PC-9 (cell line): ENCODE measurements at regions not wholly inside any gene's neighbourhood (a gene's known extent, or its start where the extent isn't known, plus 50 kb on each side); places are given as distances from the start of the nearest gene placed in this dataset.

Source experiments
- BruUV-seq: library from RNA; stranded (reverse); fragments of 400-500 nt; replicated peaks from 2 replicates; lab custom pipeline; 2021; lab: Mats Ljungman, UMichigan
- CTCF ChIA-PET: fragments of 300-600 bp; sonication (Branson Sonifier 250); formaldehyde crosslinking; loops from one replicate; lab custom pipeline; 2022; ENCODE audit warnings: antibody characterized with exemption; lab: Charles Lee
- POLR2A ChIA-PET: fragments of 300-600 bp; sonication (Branson Sonifier 250); formaldehyde crosslinking; loops from one replicate; lab custom pipeline; 2022; ENCODE audit warnings: antibody characterized with exemption; ENCODE audit not compliant: unreplicated experiment; lab: Charles Lee
- DNase-seq, 2 experiments: peaks; one replicate each; pipeline versions ENCODE4 v3.0.0 to v3.0.0-alpha.2; 2015 to 2022; ENCODE audit warnings: mixed read lengths in 1 of 2
- H2AFZ ChIP-seq: fragments of 200-600 bp; sonication (generic); 2 replicates; pipeline ENCODE4 v1.8.1; 2017; ENCODE audit warnings: antibody characterized with exemption
- H3F3A ChIP-seq: fragments of 200-600 bp; sonication (generic); 2 replicates; pipeline ENCODE4 v1.8.1; 2017; ENCODE audit warnings: antibody characterized with exemption, mild to moderate bottlenecking, low read depth; ENCODE audit not compliant: insufficient read depth
- H3K27ac ChIP-seq: fragments of 200-600 bp; sonication (generic); 2 replicates; pipeline ENCODE4 v1.6.1; 2016; ENCODE audit warnings: mixed run types
- H3K27me3 ChIP-seq: fragments of 200-600 bp; sonication (generic); 2 replicates; pipeline ENCODE4 v1.6.1; 2016; ENCODE audit warnings: low read depth, mixed run types; ENCODE audit not compliant: insufficient read depth
- H3K36me3 ChIP-seq: fragments of 200-600 bp; sonication (generic); 2 replicates; pipeline ENCODE4 v1.6.1; 2016; ENCODE audit warnings: low read depth, mixed run types
- H3K4me1 ChIP-seq: fragments of 200-600 bp; sonication (generic); replicated peaks from 2 replicates; pipeline ENCODE4 v1.6.1; 2016; ENCODE audit warnings: mixed run types; ENCODE audit not compliant: insufficient read depth
- H3K4me2 ChIP-seq: fragments of 200-600 bp; sonication (generic); 2 replicates; pipeline ENCODE4 v1.6.1; 2017; ENCODE audit warnings: mixed run types
- H3K4me3 ChIP-seq: fragments of 200-600 bp; sonication (generic); 2 replicates; pipeline ENCODE4 v1.6.1; 2016; ENCODE audit warnings: mixed run types
- H3K79me2 ChIP-seq: fragments of 200-600 bp; sonication (generic); 2 replicates; pipeline ENCODE4 v1.6.1; 2017; ENCODE audit warnings: low read depth, mixed run types
- H3K9me2 ChIP-seq: fragments of 200-600 bp; sonication (generic); 2 replicates; pipeline ENCODE4 v1.8.1; 2017; ENCODE audit warnings: mild to moderate bottlenecking; ENCODE audit not compliant: insufficient read depth
- H3K9me3 ChIP-seq: fragments of 200-600 bp; sonication (generic); 2 replicates; pipeline ENCODE4 v1.8.1; 2016; ENCODE audit warnings: low read depth; ENCODE audit not compliant: insufficient read depth
- H4K20me1 ChIP-seq: fragments of 200-600 bp; sonication (generic); 2 replicates; pipeline ENCODE4 v1.8.1; 2017; ENCODE audit not compliant: insufficient read depth
- EZH2 ChIP-seq: fragments of 200-600 bp; sonication (generic); IDR thresholded peaks from 2 replicates; pipeline ENCODE4 v1.8.0; 2017; ENCODE audit warnings: antibody characterized with exemption, low read depth
- intact Hi-C: fragments of 100-400 bp; cut with micrococcal nuclease; formaldehyde crosslinking; loops from one replicate; pipeline ENCODE4 v1.10.0; 2022; ENCODE audit not compliant: unreplicated experiment
- TF ChIP-seq, protein P1 (sequence below): fragments of 200-600 bp; sonication (generic); conservative IDR thresholded peaks from 2 replicates; pipeline ENCODE4 v1.6.1; 2017; ENCODE audit warnings: mixed run types, antibody characterized with exemption, mild to moderate bottlenecking, moderate library complexity

DNA sequence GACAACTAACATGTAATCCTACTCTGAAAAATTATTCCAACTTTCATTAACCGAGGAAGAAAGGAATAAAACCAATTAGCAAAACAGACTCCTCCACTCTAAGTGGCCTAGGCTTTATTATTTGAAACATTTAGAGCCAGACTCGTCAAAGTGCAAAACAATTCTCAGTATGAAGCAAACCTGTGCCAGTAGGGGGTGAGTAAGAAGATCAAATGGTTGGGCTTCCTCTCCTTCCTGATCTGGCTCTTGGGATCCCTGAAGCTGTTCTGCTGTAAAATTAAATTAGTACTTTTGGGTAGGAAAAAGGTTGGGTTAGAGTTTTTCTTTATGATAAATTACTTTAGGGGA lies 177.6 kb upstream of the MAN1A1 start:
- POLR2A ChIA-PET: no interaction called here
- Histone ChIP-seq H3K9me3 (0 out of 2 replicates have a peak, but pooled peaks cover 3% of the 10 kb centered on the region), H3K9me2 (no peaks in the 10 kb centered on the region; the same call in 1 of the 2 replicates), H4K20me1 (no peaks in the 10 kb centered on the region), H3K27me3 (no peaks in the 10 kb centered on the region), H3K27ac (no peak overlapping the region), H3K4me2 (no peak overlapping the region), H3K4me3 (no peak overlapping the region), H3K79me2 (no peaks in the 10 kb centered on the region), H3K4me1 (no peaks in the 10 kb centered on the region), H3K36me3 (no peaks in the 10 kb centered on the region), H3F3A (no peaks in the 10 kb centered on the region), H2AFZ (no peak overlapping the region)
- intact Hi-C loops: no loop called here
- CTCF ChIA-PET: no interaction called here
- no peak for TF ChIP-seq EZH2
- no peak for DNase-seq
- BruUV-seq: no TSS peak

GRCh38 chr6:119526561-119527230 lies 177.1 kb upstream of the MAN1A1 start:
- Histone ChIP-seq H2AFZ (no peak overlapping the region), H3K4me1 (no peaks in the 10 kb centered on the region), H3K9me3 (no peaks in the 10 kb centered on the region), H4K20me1 (no peaks in the 10 kb centered on the region), H3K4me3 (no peak overlapping the region), H3K36me3 (no peaks in the 10 kb centered on the region), H3K9me2 (no peaks in the 10 kb centered on the region; the same call in 1 of the 2 replicates), H3K79me2 (no peaks in the 10 kb centered on the region), H3K27me3 (no peaks in the 10 kb centered on the region), H3K4me2 (no peak overlapping the region), H3K27ac (no peak overlapping the region), H3F3A (no peaks in the 10 kb centered on the region)
- ChIA-PET POLR2A (no interaction called here), CTCF (no interaction called here)
- no peak for DNase-seq
- BruUV-seq: no TSS peak
- TF ChIP-seq, protein P1, sequence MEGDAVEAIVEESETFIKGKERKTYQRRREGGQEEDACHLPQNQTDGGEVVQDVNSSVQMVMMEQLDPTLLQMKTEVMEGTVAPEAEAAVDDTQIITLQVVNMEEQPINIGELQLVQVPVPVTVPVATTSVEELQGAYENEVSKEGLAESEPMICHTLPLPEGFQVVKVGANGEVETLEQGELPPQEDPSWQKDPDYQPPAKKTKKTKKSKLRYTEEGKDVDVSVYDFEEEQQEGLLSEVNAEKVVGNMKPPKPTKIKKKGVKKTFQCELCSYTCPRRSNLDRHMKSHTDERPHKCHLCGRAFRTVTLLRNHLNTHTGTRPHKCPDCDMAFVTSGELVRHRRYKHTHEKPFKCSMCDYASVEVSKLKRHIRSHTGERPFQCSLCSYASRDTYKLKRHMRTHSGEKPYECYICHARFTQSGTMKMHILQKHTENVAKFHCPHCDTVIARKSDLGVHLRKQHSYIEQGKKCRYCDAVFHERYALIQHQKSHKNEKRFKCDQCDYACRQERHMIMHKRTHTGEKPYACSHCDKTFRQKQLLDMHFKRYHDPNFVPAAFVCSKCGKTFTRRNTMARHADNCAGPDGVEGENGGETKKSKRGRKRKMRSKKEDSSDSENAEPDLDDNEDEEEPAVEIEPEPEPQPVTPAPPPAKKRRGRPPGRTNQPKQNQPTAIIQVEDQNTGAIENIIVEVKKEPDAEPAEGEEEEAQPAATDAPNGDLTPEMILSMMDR: no peak
- no peak for TF ChIP-seq EZH2
- intact Hi-C loops: no loop called here

GRCh38 chr6:119524410-119524809 lies 174.8 kb upstream of the MAN1A1 start:
- Histone ChIP-seq H3F3A (no peaks in the 10 kb centered on the region), H3K4me3 (no peak overlapping the region), H3K36me3 (no peaks in the 10 kb centered on the region), H3K79me2 (no peaks in the 10 kb centered on the region), H3K4me1 (no peaks in the 10 kb centered on the region), H3K27me3 (no peaks in the 10 kb centered on the region), H3K9me3 (no peaks in the 10 kb centered on the region), H3K4me2 (no peak overlapping the region), H3K27ac (no peak overlapping the region), H2AFZ (peak overlapping the region; percentile 50; the same call in 1 of the 2 replicates), H3K9me2 (no peaks in the 10 kb centered on the region), H4K20me1 (no peaks in the 10 kb centered on the region)
- ChIA-PET POLR2A (no interaction called here), CTCF (no interaction called here)
- BruUV-seq: no TSS peak
- no peak for DNase-seq
- TF ChIP-seq, protein P1: no peak
- TF ChIP-seq EZH2: no peak
- intact Hi-C loops: loop anchor here (5.0 kb wide), 1 partner anchor 612 kb away; no protein-coding TSS in a partner anchor

DNA sequence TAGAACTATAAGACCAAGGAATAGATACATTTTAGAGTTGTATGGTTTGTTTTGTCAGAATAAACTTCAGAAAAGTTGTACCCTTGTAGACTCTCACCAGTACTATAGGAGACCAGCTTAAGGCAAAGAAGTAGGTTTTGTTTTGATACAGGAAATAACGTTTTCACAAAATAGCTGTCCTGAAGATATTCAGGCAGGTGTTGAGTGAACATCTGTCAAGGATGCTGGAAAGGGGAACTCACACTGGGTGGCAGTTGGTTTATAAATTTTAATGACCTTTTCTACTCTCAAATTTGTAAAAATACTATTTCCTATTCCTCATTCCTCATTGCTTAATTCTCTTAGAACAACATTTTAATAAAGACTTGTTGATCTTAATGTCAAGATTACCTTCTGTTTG lies 174.0 kb upstream of the MAN1A1 start:
- intact Hi-C loops: loop anchor here (5.0 kb wide), 1 partner anchor 611 kb away; no protein-coding TSS in a partner anchor
- DNase-seq: no peak
- POLR2A ChIA-PET: no interaction called here
- Histone ChIP-seq H3K27me3 (no peaks in the 10 kb centered on the region), H3F3A (no peaks in the 10 kb centered on the region), H3K79me2 (no peaks in the 10 kb centered on the region), H3K4me3 (no peak overlapping the region), H3K27ac (no peak overlapping the region), H3K9me2 (no peaks in the 10 kb centered on the region), H4K20me1 (no peaks in the 10 kb centered on the region), H2AFZ (no peak overlapping the region), H3K4me1 (no peaks in the 10 kb centered on the region), H3K4me2 (no peak overlapping the region), H3K36me3 (no peaks in the 10 kb centered on the region), H3K9me3 (no peaks in the 10 kb centered on the region)
- no TSS peak for BruUV-seq
- CTCF ChIA-PET: no interaction called here
- TF ChIP-seq EZH2: no peak
- TF ChIP-seq, protein P1: no peak
